ENCODE measurements at regions not wholly inside any gene's neighbourhood (a gene's known extent, or its start where the extent isn't known, plus 50 kb on each side); places are given as distances from the start of the nearest gene placed in this dataset.

GRCh38 chr2:166762746-166763145, 125.5 kb upstream of the XIRP2 start:
- TF ChIP-seq CTCF (conservative IDR thresholded peaks at IDR 0.05; ENCODE audit: low read depth, low read length) (no peak), EZH2 (IDR thresholded peaks at IDR 0.05; ENCODE audit: borderline replicate concordance, low read depth, low read length, poor library complexity, severe bottlenecking) (no peak)
